B cell (primary cell): ENCODE measurements at regions not wholly inside any gene's neighbourhood (a gene's known extent, or its start where the extent isn't known, plus 50 kb on each side); places are given as distances from the start of the nearest gene placed in this dataset.

Experiments used
- ATAC-seq: fragments of 200-7000 bp; cut with Tn5 transposase; one replicate; pipeline ENCODE4 v1.10.0; 2021; ENCODE audit warnings: low read depth, mild to moderate bottlenecking, moderate number of reproducible peaks, moderate library complexity
- CTCF ChIA-PET: fragments of 350-600 bp; sonication (Branson Sonifier 250); formaldehyde crosslinking; loops from one replicate; lab custom pipeline; 2021; ENCODE audit warnings: antibody characterized with exemption, inconsistent platforms; lab: Charles Lee
- POLR2A ChIA-PET: fragments of 350-600 bp; sonication (Branson Sonifier 250); formaldehyde crosslinking; loops from one replicate; lab custom pipeline; 2021; ENCODE audit warnings: antibody characterized with exemption; lab: Charles Lee
- DNase-seq: peaks from one replicate; pipeline ENCODE4 v3.0.0; 2013
- H2AFZ ChIP-seq: 2 replicates; pipeline ENCODE4 v1.6.1; 2012; ENCODE audit warnings: mild to moderate bottlenecking, low read depth, low read length; ENCODE audit not compliant: insufficient read depth, poor library complexity, severe bottlenecking
- H3K27ac ChIP-seq, 2 donors: 1 replicate in 1 of 2; 2 replicates in 1 of 2; pipeline ENCODE4 v1.5.1; 2012 to 2013; ENCODE audit warnings: low read length in 2 of 2, mild to moderate bottlenecking in 2 of 2, moderate library complexity in 1 of 2
- H3K27me3 ChIP-seq, 4 experiments: fragments of 200-600 bp in 1 of 4; sonication (generic) in 1 of 4; replicated peaks in 1 of 4; 1 replicate in 2 of 4; 2 replicates in 2 of 4; pipeline versions ENCODE4 v1.6.1 to v1.7.0; 2013 to 2016; ENCODE audit warnings: low read length in 3 of 4, mild to moderate bottlenecking in 2 of 4, mixed read lengths in 1 of 4, moderate library complexity in 1 of 4; ENCODE audit not compliant: insufficient read depth in 4 of 4, control insufficient read depth in 3 of 4; ENCODE audit errors: control extremely low read depth in 1 of 4
- H3K36me3 ChIP-seq, 2 experiments: replicated peaks in 1 of 2; 1 replicate in 1 of 2; 2 replicates in 1 of 2; pipeline versions ENCODE4 v1.6.1 to v1.7.1; 2013; ENCODE audit warnings: low read length in 1 of 2; ENCODE audit not compliant: insufficient read depth in 2 of 2, control insufficient read depth in 1 of 2; ENCODE audit errors: control extremely low read depth in 1 of 2, extremely low read depth in 1 of 2
- H3K4me1 ChIP-seq, 2 donors: fragments of 200-600 bp in 1 of 2; sonication (generic) in 1 of 2; 1 replicate in 1 of 2; 2 replicates in 1 of 2; pipeline versions ENCODE4 v1.5.1 to v1.6.1; 2013 to 2017; ENCODE audit warnings: low read length in 2 of 2; ENCODE audit not compliant: control insufficient read depth in 2 of 2, insufficient read depth in 2 of 2
- H3K4me2 ChIP-seq: replicated peaks from 2 replicates; pipeline ENCODE3; 2012; ENCODE audit warnings: mild to moderate bottlenecking, low read depth, low read length; ENCODE audit not compliant: poor library complexity, severe bottlenecking
- H3K4me3 ChIP-seq, 5 experiments: fragments of 200-600 bp in 1 of 5; sonication (generic) in 1 of 5; 1 replicate in 3 of 5; 2 replicates in 2 of 5; pipeline versions ENCODE4 v1.5.1 to v1.7.0; 2011 to 2016; ENCODE audit warnings: low read length in 4 of 5, mild to moderate bottlenecking in 4 of 5, low read depth in 2 of 5, control low read depth in 1 of 5, moderate library complexity in 1 of 5; ENCODE audit not compliant: insufficient read depth in 1 of 5; ENCODE audit errors: control extremely low read depth in 1 of 5, extremely low read depth in 1 of 5
- H3K79me2 ChIP-seq: fragments of 200-600 bp; sonication (generic); one replicate; pipeline ENCODE4 v1.6.0; 2016; ENCODE audit warnings: low read length; ENCODE audit not compliant: control insufficient read depth, insufficient read depth
- H3K9ac ChIP-seq: fragments of 200-600 bp; sonication (generic); 2 replicates; pipeline ENCODE4 v1.6.1; 2017; ENCODE audit warnings: mild to moderate bottlenecking, low read length, moderate library complexity
- H3K9me3 ChIP-seq, 3 donors: one replicate each; pipeline versions ENCODE4 v1.6.1 to v1.7.1; 2013; ENCODE audit warnings: low read length in 2 of 3; ENCODE audit not compliant: control insufficient read depth in 2 of 3, insufficient read depth in 1 of 3; ENCODE audit errors: control extremely low read depth in 1 of 3
- H4K20me1 ChIP-seq: 2 replicates; pipeline ENCODE4 v1.6.0; 2012; ENCODE audit warnings: mild to moderate bottlenecking, low read length; ENCODE audit not compliant: insufficient read depth, control insufficient read depth, poor library complexity, severe bottlenecking
- H3K27ac Mint-ChIP-seq: one replicate; pipeline ENCODE4 v1.8.0; 2021; ENCODE audit warnings: mixed read lengths
- H3K27me3 Mint-ChIP-seq: one replicate; pipeline ENCODE4 v1.8.0; 2021; ENCODE audit warnings: mixed read lengths
- H3K4me1 Mint-ChIP-seq: one replicate; pipeline ENCODE4 v1.8.0; 2021; ENCODE audit warnings: mixed read lengths
- H3K4me3 Mint-ChIP-seq: one replicate; pipeline ENCODE4 v1.8.0; 2021; ENCODE audit warnings: mixed read lengths
- H3K9me3 Mint-ChIP-seq: one replicate; pipeline ENCODE4 v1.8.0; 2022; ENCODE audit warnings: mixed read lengths; ENCODE audit not compliant: insufficient read depth
- EZH2 ChIP-seq: IDR thresholded peaks from 2 replicates; pipeline ENCODE4 v1.6.1; 2012; ENCODE audit warnings: borderline replicate concordance, low read depth, mild to moderate bottlenecking, moderate library complexity, low read length; ENCODE audit not compliant: insufficient read depth, poor library complexity, severe bottlenecking
- WGBS: methylation state at CpG from one replicate; pipeline ENCODE4 v1.1.5; 2013; ENCODE audit warnings: missing lambda C conversion rate; ENCODE audit not compliant: insufficient coverage; 5-methylcytosine and 5-hydroxymethylcytosine counted together
- intact Hi-C: fragments of 100-400 bp; cut with micrococcal nuclease; formaldehyde crosslinking; loops from one replicate; pipeline ENCODE4 v1.10.0; 2022
- TF ChIP-seq, protein P1 (sequence below): fragments of 200-600 bp; IDR thresholded peaks from one replicate; pipeline ENCODE4 v1.8.0; 2022; ENCODE audit warnings: antibody characterized with exemption, mild to moderate bottlenecking

DNA sequence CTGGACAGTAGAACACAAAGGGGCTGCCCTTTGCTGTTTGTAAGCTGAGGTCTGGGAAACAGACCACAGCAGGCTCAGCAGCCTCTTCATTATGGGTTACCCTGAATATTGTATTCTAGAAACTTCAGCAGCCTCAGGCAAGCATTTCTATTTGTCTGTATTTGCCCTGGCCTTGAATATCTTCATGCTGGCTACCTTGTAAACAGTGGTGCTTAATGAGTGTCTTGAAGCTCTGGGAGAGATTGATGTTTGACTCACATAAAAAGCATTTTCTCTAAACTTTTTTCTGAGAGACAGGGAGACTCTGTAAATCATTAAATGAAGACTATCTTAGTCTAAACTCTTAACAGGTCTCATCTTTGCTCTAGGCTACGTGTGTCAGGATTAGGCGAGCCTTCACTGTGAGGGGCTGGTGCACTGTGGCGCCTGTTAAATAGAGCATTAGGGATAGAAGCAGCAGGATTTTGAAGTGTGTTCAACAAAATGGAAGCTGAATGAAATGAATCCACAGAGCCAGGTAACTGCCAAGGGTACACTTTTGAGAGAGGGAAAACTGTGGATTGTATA, 53.1 kb upstream of the MEX3C start:
- 100% methylated on average over 1 of the region's 3 CpGs for WGBS
- Histone ChIP-seq H2AFZ (no peak overlapping the region), H3K27me3 (no peaks in the 10 kb centered on the region), H3K36me3 (no peaks in the 10 kb centered on the region), H3K4me3 (no peak overlapping the region), H3K9me3 (peaks cover 0 to 11% (median 0%) of the 10 kb centered on the region in 3 donors), H3K79me2 (no peaks in the 10 kb centered on the region), H3K9ac (no peak overlapping the region), H3K4me2 (no peak overlapping the region), H4K20me1 (no peaks in the 10 kb centered on the region), H3K27ac (no peak overlapping the region), H3K4me1 (peaks cover 14 to 19% of the 10 kb centered on the region in 2 donors)
- Mint-ChIP-seq H3K27ac (no peak overlapping the region), H3K4me1 (peaks cover 21% of the 10 kb centered on the region), H3K9me3 (no peaks in the 10 kb centered on the region), H3K27me3 (peaks cover 3% of the 10 kb centered on the region), H3K4me3 (no peak overlapping the region)
- POLR2A ChIA-PET: no interaction called here
- CTCF ChIA-PET: interaction anchor here (1.0 to 1.6 kb wide), 2 partner anchors 52 to 97 kb away, joined by 4 to 5 read pairs; no protein-coding TSS in a partner anchor
- ATAC-seq (no peak), DNase-seq (no peak)
- intact Hi-C loops: loop anchor here (1.0 to 2.0 kb wide), 2 partner anchors 54 to 98 kb away; no protein-coding TSS in a partner anchor
- TF ChIP-seq, protein P1, sequence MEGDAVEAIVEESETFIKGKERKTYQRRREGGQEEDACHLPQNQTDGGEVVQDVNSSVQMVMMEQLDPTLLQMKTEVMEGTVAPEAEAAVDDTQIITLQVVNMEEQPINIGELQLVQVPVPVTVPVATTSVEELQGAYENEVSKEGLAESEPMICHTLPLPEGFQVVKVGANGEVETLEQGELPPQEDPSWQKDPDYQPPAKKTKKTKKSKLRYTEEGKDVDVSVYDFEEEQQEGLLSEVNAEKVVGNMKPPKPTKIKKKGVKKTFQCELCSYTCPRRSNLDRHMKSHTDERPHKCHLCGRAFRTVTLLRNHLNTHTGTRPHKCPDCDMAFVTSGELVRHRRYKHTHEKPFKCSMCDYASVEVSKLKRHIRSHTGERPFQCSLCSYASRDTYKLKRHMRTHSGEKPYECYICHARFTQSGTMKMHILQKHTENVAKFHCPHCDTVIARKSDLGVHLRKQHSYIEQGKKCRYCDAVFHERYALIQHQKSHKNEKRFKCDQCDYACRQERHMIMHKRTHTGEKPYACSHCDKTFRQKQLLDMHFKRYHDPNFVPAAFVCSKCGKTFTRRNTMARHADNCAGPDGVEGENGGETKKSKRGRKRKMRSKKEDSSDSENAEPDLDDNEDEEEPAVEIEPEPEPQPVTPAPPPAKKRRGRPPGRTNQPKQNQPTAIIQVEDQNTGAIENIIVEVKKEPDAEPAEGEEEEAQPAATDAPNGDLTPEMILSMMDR: no peak
- no peak for TF ChIP-seq EZH2

- peak; percentile 89 for DNase-seq
- peak overlapping the region; percentile 86 for H3K27ac Mint-ChIP-seq
Measured at GRCh38 chr18:51251625-51252024, 54.1 kb upstream of the MEX3C start.

More at GRCh38 chr18:51251625-51252024, 54.1 kb upstream of the MEX3C start:
- Mint-ChIP-seq H3K4me3 (no peak overlapping the region), H3K27me3 (peaks cover 3% of the 10 kb centered on the region), H3K9me3 (no peaks in the 10 kb centered on the region), H3K4me1 (peaks cover 21% of the 10 kb centered on the region)
- Histone ChIP-seq H2AFZ (no peak overlapping the region), H3K27me3 (no peaks in the 10 kb centered on the region), H3K4me3 (no peak overlapping the region), H3K79me2 (no peaks in the 10 kb centered on the region), H3K36me3 (no peaks in the 10 kb centered on the region), H3K9me3 (peaks cover 0 to 11% (median 0%) of the 10 kb centered on the region in 3 donors), H3K27ac (peak overlapping the region in 1 of 2 donors; percentile 27), H3K9ac (no peak overlapping the region), H3K4me2 (peak overlapping the region; percentile 50), H3K4me1 (peaks cover 14 to 19% of the 10 kb centered on the region in 2 donors), H4K20me1 (no peaks in the 10 kb centered on the region)
- ATAC-seq: peak; percentile 99
- TF ChIP-seq EZH2: no peak
- TF ChIP-seq, protein P1: no peak
- POLR2A ChIA-PET: no interaction called here
- CTCF ChIA-PET: interaction anchor here (1.0 to 1.6 kb wide), 2 partner anchors 53 to 98 kb away, joined by 4 to 5 read pairs; no protein-coding TSS in a partner anchor
- intact Hi-C loops: loop anchor here (1.0 to 2.0 kb wide), 2 partner anchors 55 to 99 kb away; no protein-coding TSS in a partner anchor
